K562 (cell line): ENCODE measurements at regions not wholly inside any gene's neighbourhood (a gene's known extent, or its start where the extent isn't known, plus 50 kb on each side); places are given as distances from the start of the nearest gene placed in this dataset.

Experiments used
- ATF1 ChIP-seq, 2 experiments: fragments of 450-650 bp in 1 of 2; IDR thresholded peaks; 2 replicates each; pipeline ENCODE4 v1.6.1; 2016; ENCODE audit warnings: missing compliant biosample characterization in 1 of 2, missing genetic modification characterization in 1 of 2
- CTCF ChIP-seq, 3 experiments: IDR thresholded peaks in 2 of 3; conservative IDR thresholded peaks in 1 of 3; 2 replicates each; pipeline ENCODE4 v1.5.1; 2011 to 2012; ENCODE audit warnings: low read length in 3 of 3, mild to moderate bottlenecking in 3 of 3, control low read depth in 2 of 3, improper control_type of control experiment in 1 of 3, inconsistent platforms in 1 of 3, low read depth in 1 of 3, mixed read lengths in 1 of 3, moderate library complexity in 1 of 3; ENCODE audit not compliant: insufficient read depth in 2 of 3
- EP300 ChIP-seq: IDR thresholded peaks from 2 replicates; pipeline ENCODE4 v1.6.1; 2012; ENCODE audit warnings: low read length, improper control_type of control experiment
- ESRRA ChIP-seq: fragments of 450-650 bp; IDR thresholded peaks from 2 replicates; pipeline ENCODE4 v1.6.1; 2014; ENCODE audit warnings: low read depth, mild to moderate bottlenecking, moderate library complexity, borderline replicate concordance
- GABPA ChIP-seq: fragments of 200-800 bp; sonication (Bioruptor generic); conservative IDR thresholded peaks from 2 replicates; pipeline ENCODE4 v1.6.1; 2016; ENCODE audit warnings: low read depth, missing genetic modification characterization, missing compliant biosample characterization
- GATAD2B ChIP-seq: fragments of 450-650 bp; IDR thresholded peaks from 2 replicates; pipeline ENCODE4 v1.6.1; 2017; ENCODE audit warnings: mild to moderate bottlenecking, borderline replicate concordance
- HES1 ChIP-seq: fragments of 450-650 bp; IDR thresholded peaks from 2 replicates; pipeline ENCODE4 v1.6.1; 2016; ENCODE audit warnings: low read depth, mild to moderate bottlenecking, moderate library complexity
- POLR2A ChIP-seq: fragments of 450-650 bp; conservative IDR thresholded peaks from 2 replicates; pipeline ENCODE4 v1.6.1; 2016
- RAD21 ChIP-seq, 2 experiments: fragments of 250-450 bp in 1 of 2; fragments of 450-650 bp in 1 of 2; sonication (Bioruptor Pico) in 1 of 2; formaldehyde crosslinking in 1 of 2; IDR thresholded peaks in 1 of 2; conservative IDR thresholded peaks in 1 of 2; 2 replicates each; pipeline versions ENCODE4 v1.4.0 to v1.8.0; 2020 to 2022; ENCODE audit warnings: mild to moderate bottlenecking in 2 of 2, moderate library complexity in 1 of 2
- TAF7 ChIP-seq: fragments of 450-650 bp; IDR thresholded peaks from 2 replicates; pipeline ENCODE4 v1.6.1; 2016; ENCODE audit warnings: missing genetic modification characterization, missing compliant biosample characterization
- U2AF2 ChIP-seq: fragments of 200-400 bp; formaldehyde crosslinking; optimal IDR thresholded peaks from 2 replicates; pipeline ENCODE3; 2017; ENCODE audit warnings: low read depth, mild to moderate bottlenecking, low read length
- ZBTB49 ChIP-seq: sonication (generic); formaldehyde crosslinking; IDR thresholded peaks from 2 replicates; pipeline ENCODE4 v1.8.0; 2022; ENCODE audit warnings: missing genetic modification reagents, mild to moderate bottlenecking, borderline replicate concordance
- ZNF124 ChIP-seq: sonication (generic); formaldehyde crosslinking; IDR thresholded peaks from 2 replicates; pipeline ENCODE4 v1.8.1; 2022; ENCODE audit warnings: missing genetic modification reagents

- TF ChIP-seq HES1 (no peak), EP300 (no peak), CTCF (IDR thresholded peaks at IDR 0.05 in 2 of 3, conservative IDR thresholded peaks at IDR 0.05 in 1 of 3; ENCODE audit: insufficient read depth in 2 of 3, low read depth in 1 of 3, low read length in 3 of 3) (no peak), POLR2A (no peak), GATAD2B (no peak), U2AF2 (no peak), ESRRA (no peak), RAD21 (CRISPR knock-in tag; conservative IDR thresholded peaks at IDR 0.05 in 1 of 2, IDR thresholded peaks at IDR 0.05 in 1 of 2) (no peak), GABPA (tag) (no peak), ZNF124 (CRISPR knock-in tag) (no peak), TAF7 (tag) (no peak), ATF1 (CRISPR knock-in tag; IDR thresholded peaks at IDR 0.05) (no peak), ATF1 (tag; IDR thresholded peaks at IDR 0.05) (no peak), ZBTB49 (CRISPR knock-in tag) (no peak)
Observed at GRCh38 chr4:82232891-82233290, 140.9 kb downstream of the HNRNPD start.
